SK-N-SH (cell line): ENCODE measurements at regions not wholly inside any gene's neighbourhood (a gene's known extent, or its start where the extent isn't known, plus 50 kb on each side); places are given as distances from the start of the nearest gene placed in this dataset.

Experiments used
- CTCF ChIP-seq: fragments of 200-600 bp; sonication (generic); IDR thresholded peaks from 2 replicates; pipeline ENCODE4 v1.6.1; 2017; ENCODE audit warnings: antibody characterized with exemption, mild to moderate bottlenecking, moderate library complexity
- EZH2phosphoT487 ChIP-seq: fragments of 200-600 bp; sonication (generic); IDR thresholded peaks from 2 replicates; pipeline ENCODE4 v1.6.1; 2017; ENCODE audit warnings: low read depth, mixed run types, mild to moderate bottlenecking, antibody characterized with exemption, moderate library complexity, borderline replicate concordance
- FOXJ3 ChIP-seq: sonication (generic); formaldehyde crosslinking; IDR thresholded peaks from 2 replicates; pipeline ENCODE4 v1.5.1; 2020; ENCODE audit warnings: mild to moderate bottlenecking, missing genetic modification reagents
- FOXM1 ChIP-seq: IDR thresholded peaks from 2 replicates; pipeline ENCODE4 v1.4.0; 2012; ENCODE audit warnings: low read depth, mild to moderate bottlenecking
- USF2 ChIP-seq: fragments of 150-350 bp; IDR thresholded peaks from 2 replicates; pipeline ENCODE4 v1.6.1; 2017; ENCODE audit warnings: antibody characterized with exemption, low read length, low read depth, borderline replicate concordance

DNA sequence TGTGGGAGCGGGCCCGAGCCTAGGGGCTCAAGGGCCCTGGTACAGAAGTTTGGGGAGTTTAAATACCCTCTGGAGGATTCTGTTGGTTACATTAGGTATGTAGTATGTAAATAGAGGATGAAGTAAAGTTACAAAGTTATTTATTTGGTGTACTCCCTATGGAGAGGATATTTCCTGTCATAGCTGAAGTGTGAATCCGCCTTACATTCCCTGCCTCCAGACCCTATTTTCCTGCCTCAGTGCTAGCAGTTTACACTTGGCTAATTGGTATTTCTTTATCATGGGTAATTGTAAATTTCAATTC, 60.6 kb upstream of the KLF14 start:
- TF ChIP-seq FOXJ3 (CRISPR knock-in tag) (no peak), FOXM1 (no peak), CTCF (no peak), EZH2phosphoT487 (no peak), USF2 (no peak)
